Naive B cell (primary cell): ENCODE measurements at regions not wholly inside any gene's neighbourhood (a gene's known extent, or its start where the extent isn't known, plus 50 kb on each side); places are given as distances from the start of the nearest gene placed in this dataset.
A peak's percentile ranks its signal among the peaks of the same experiment; 100 is the strongest.
"Not testable (repeated sequence)": the region's sequence is repeated elsewhere in the genome, so short reads cannot be mapped to it uniquely, and the experiment has no call there.

Experiments
- ATAC-seq, 2 donors: fragments of 150-1000 bp; cut with Tn5 transposase; 2 replicates each; pipeline ENCODE4 v1.10.0; 2021; ENCODE audit warnings: low read depth in 2 of 2, mild to moderate bottlenecking in 2 of 2, moderate library complexity in 2 of 2
- DNase-seq: peaks from one replicate; pipeline ENCODE4 v3.0.0; 2022
- H3K27ac Mint-ChIP-seq, 6 donors: one replicate each; pipeline ENCODE4 v1.8.0; 2020 to 2022; ENCODE audit warnings: mild to moderate bottlenecking in 6 of 6, mixed read lengths in 6 of 6, moderate library complexity in 5 of 6, inconsistent platforms in 2 of 6
- H3K27me3 Mint-ChIP-seq, 3 donors: one replicate each; pipeline ENCODE4 v1.8.0; 2021 to 2022; ENCODE audit warnings: mixed read lengths in 3 of 3, mild to moderate bottlenecking in 1 of 3
- H3K36me3 Mint-ChIP-seq, 2 donors: one replicate each; pipeline ENCODE4 v1.8.0; 2020 to 2022; ENCODE audit warnings: mixed read lengths in 2 of 2, inconsistent platforms in 1 of 2, mild to moderate bottlenecking in 1 of 2
- H3K4me1 Mint-ChIP-seq, 3 donors: one replicate each; pipeline ENCODE4 v1.8.0; 2020 to 2022; ENCODE audit warnings: mixed read lengths in 3 of 3, inconsistent platforms in 1 of 3, mild to moderate bottlenecking in 1 of 3, moderate library complexity in 1 of 3
- H3K4me3 Mint-ChIP-seq, 8 donors: one replicate each; pipeline ENCODE4 v1.8.0; 2020 to 2022; ENCODE audit warnings: mild to moderate bottlenecking in 8 of 8, mixed read lengths in 8 of 8, moderate library complexity in 8 of 8, inconsistent platforms in 2 of 8
- H3K9me3 Mint-ChIP-seq, 7 donors: one replicate each; pipeline ENCODE4 v1.8.0; 2020 to 2022; ENCODE audit warnings: mixed read lengths in 7 of 7, mild to moderate bottlenecking in 5 of 7, inconsistent platforms in 2 of 7, moderate library complexity in 1 of 7

GRCh38 chr14:44414646-44415045 lies 92.4 kb downstream of the FSCB start:
- Mint-ChIP-seq H3K4me1 (no peaks in the 10 kb centered on the region), H3K9me3 (peaks cover 5 to 22% (median 7%) of the 10 kb centered on the region in 7 donors), H3K36me3 (no peaks in the 10 kb centered on the region), H3K27me3 (no peaks in the 10 kb centered on the region), H3K4me3 (no peak overlapping the region), H3K27ac (no peak overlapping the region)
- ATAC-seq, result no peak
- no peak for DNase-seq

- Mint-ChIP-seq H3K36me3 (no peaks in the 10 kb centered on the region), H3K27ac (no peak overlapping the region), H3K27me3 (no peaks in the 10 kb centered on the region), H3K4me3 (no peak overlapping the region), H3K4me1 (no peaks in the 10 kb centered on the region), H3K9me3 (peaks cover 0 to 18% (median 5%) of the 10 kb centered on the region in 7 donors)
- DNase-seq (no peak), ATAC-seq (no peak)
Observed at GRCh38 chr14:44412858-44413569, 94.1 kb downstream of the FSCB start.

GRCh38 chr14:44405011-44405486 lies 102.0 kb downstream of the FSCB start:
- Mint-ChIP-seq H3K4me1 (no peaks in the 10 kb centered on the region), H3K36me3 (no peaks in the 10 kb centered on the region), H3K27me3 (no peaks in the 10 kb centered on the region)

DNA sequence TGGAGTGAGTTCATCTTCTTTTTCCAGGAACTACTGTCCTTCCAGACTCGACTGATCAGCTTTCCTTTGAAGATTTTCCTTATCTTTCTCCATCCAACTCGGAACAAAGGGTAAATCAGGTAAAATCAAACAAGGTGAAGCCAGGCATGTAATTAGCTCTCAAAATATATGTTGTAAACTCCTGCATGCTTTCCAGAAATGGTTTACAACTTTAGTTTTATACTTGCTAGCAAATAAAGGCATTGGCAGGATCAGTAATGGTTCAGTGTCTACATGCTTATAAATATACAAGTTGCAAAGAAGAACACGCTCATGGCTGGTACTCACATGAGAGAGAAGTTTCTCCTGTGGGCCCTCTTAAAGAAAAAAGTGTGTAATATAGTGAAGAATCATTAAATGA lies 102.5 kb downstream of the FSCB start:
- Mint-ChIP-seq H3K27ac (no peak overlapping the region), H3K9me3 (peaks cover 0 to 3% (median 0%) of the 10 kb centered on the region in 7 donors), H3K27me3 (no peaks in the 10 kb centered on the region), H3K4me1 (no peaks in the 10 kb centered on the region), H3K4me3 (no peak overlapping the region), H3K36me3 (no peaks in the 10 kb centered on the region)
- DNase-seq, result no peak
- ATAC-seq, result no peak

More at GRCh38 chr14:44405011-44405486, 102.0 kb downstream of the FSCB start:
- DNase-seq (no peak), ATAC-seq (no peak)
- no peak overlapping the region for H3K4me3 Mint-ChIP-seq
- no peak overlapping the region for H3K27ac Mint-ChIP-seq
- peaks cover 0 to 5% (median 0%) of the 10 kb centered on the region in 7 donors for H3K9me3 Mint-ChIP-seq

GRCh38 chr14:44404036-44404435 lies 103.0 kb downstream of the FSCB start:
- ATAC-seq (no peak), DNase-seq (no peak)
- Mint-ChIP-seq H3K27ac (no peak overlapping the region), H3K36me3 (no peaks in the 10 kb centered on the region), H3K9me3 (peaks cover 0 to 6% (median 0%) of the 10 kb centered on the region in 7 donors), H3K4me3 (no peak overlapping the region), H3K27me3 (no peaks in the 10 kb centered on the region), H3K4me1 (no peaks in the 10 kb centered on the region)

GRCh38 chr14:44403193-44403592 lies 103.9 kb downstream of the FSCB start:
- Mint-ChIP-seq H3K4me1 (no peaks in the 10 kb centered on the region), H3K36me3 (no peaks in the 10 kb centered on the region), H3K9me3 (peaks cover 0 to 7% (median 0%) of the 10 kb centered on the region in 7 donors), H3K4me3 (no peak overlapping the region), H3K27me3 (no peaks in the 10 kb centered on the region), H3K27ac (no peak overlapping the region)
- DNase-seq, result no peak
- ATAC-seq, result no peak

- DNase-seq (no peak), ATAC-seq (no peak)
- no peaks in the 10 kb centered on the region for H3K4me1 Mint-ChIP-seq
- no peak overlapping the region for H3K27ac Mint-ChIP-seq
- peak overlapping the region in 1 of 8 donors; percentile 30 for H3K4me3 Mint-ChIP-seq
- H3K27me3 Mint-ChIP-seq, result no peaks in the 10 kb centered on the region
- H3K9me3 Mint-ChIP-seq, result peaks cover 0 to 9% (median 2%) of the 10 kb centered on the region in 7 donors
- H3K36me3 Mint-ChIP-seq, result no peaks in the 10 kb centered on the region
Observed at GRCh38 chr14:44396226-44396625, 110.9 kb downstream of the FSCB start.

- H3K4me1 Mint-ChIP-seq, result no peaks in the 10 kb centered on the region
- no peak overlapping the region for H3K4me3 Mint-ChIP-seq
- peaks cover 0 to 9% (median 2%) of the 10 kb centered on the region in 7 donors for H3K9me3 Mint-ChIP-seq
Observed at GRCh38 chr14:44392984-44393383, 114.1 kb downstream of the FSCB start.

GRCh38 chr14:44388306-44388705 lies 118.8 kb downstream of the FSCB start:
- Mint-ChIP-seq H3K4me3 (no peak overlapping the region), H3K27me3 (no peaks in the 10 kb centered on the region), H3K27ac (no peak overlapping the region), H3K9me3 (peaks cover 0 to 4% (median 0%) of the 10 kb centered on the region in 7 donors), H3K4me1 (no peaks in the 10 kb centered on the region), H3K36me3 (no peaks in the 10 kb centered on the region)
- ATAC-seq, result no peak
- DNase-seq, result no peak

More at GRCh38 chr14:44392984-44393383, 114.1 kb downstream of the FSCB start:
- DNase-seq (no peak), ATAC-seq (no peak)
- Mint-ChIP-seq H3K27ac (no peak overlapping the region), H3K27me3 (no peaks in the 10 kb centered on the region), H3K36me3 (no peaks in the 10 kb centered on the region)

DNA sequence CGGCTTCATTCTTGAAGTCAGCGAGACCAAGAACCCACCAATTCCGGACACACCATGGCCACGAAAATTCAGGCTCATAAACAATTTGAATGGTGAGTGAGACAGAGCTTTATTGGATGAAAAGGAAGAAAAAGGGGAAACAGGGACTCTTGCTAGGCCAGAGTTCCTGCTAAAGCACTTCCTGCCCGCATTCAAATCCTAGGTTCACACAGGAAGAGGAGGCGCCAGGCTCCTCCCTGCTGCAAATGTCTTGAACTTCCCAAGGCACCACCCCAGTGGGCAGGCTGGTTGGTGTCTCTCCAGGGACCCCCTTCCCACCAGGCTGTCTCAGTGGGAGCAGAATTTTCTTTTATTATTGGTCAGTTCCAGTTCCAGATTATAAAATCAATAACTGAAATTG lies 121.2 kb downstream of the FSCB start:
- DNase-seq (no peak), ATAC-seq (no peak)
- Mint-ChIP-seq H3K9me3 (peaks cover 0 to 7% (median 0%) of the 10 kb centered on the region in 7 donors), H3K36me3 (no peaks in the 10 kb centered on the region), H3K27ac (no peak overlapping the region), H3K4me3 (peak overlapping the region in 1 of 8 donors; percentile 33), H3K27me3 (no peaks in the 10 kb centered on the region), H3K4me1 (no peaks in the 10 kb centered on the region)

- not testable (repeated sequence) for H3K27ac Mint-ChIP-seq, ATAC-seq, H3K4me1 Mint-ChIP-seq, DNase-seq, H3K27me3 Mint-ChIP-seq, H3K4me3 Mint-ChIP-seq, H3K36me3 Mint-ChIP-seq, H3K9me3 Mint-ChIP-seq
Observed at GRCh38 chr14:44385296-44385695, 121.8 kb downstream of the FSCB start.

DNA sequence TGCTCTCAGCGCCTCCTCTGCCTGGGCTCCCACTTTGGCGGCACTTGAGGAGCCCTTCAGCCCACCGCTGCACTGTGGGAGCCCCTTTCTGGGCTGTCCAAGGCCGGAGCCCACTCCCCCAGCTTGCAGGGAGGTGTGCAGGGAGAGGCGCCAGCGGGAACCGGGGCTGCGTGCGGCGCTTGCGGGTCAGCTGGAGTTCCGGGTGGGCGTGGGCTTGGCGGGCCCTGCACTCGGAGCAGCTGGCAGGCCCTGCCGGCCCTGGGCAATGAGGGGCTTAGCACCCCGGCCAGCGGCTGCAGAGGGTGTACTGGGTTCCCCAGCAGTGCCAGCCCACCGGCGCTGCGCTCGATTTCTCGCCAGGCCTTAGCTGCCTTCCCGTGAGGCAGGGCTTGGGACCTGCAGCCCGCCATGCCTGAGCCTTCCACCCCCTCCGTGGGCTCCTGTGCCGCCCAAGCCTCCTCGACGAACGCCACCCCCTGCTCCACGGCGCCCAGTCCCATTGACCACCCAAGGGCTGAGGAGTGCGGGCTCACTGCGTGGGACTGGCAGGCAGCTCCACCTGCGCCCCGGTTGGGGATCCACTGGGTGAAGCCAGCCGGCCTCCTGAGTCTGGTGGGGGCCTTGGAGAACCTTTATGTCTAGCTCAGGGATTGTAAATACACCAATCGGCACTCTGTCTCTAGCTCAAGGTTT lies 122.3 kb downstream of the FSCB start:
- not testable (repeated sequence) for H3K4me1 Mint-ChIP-seq, DNase-seq, H3K27ac Mint-ChIP-seq, H3K4me3 Mint-ChIP-seq, ATAC-seq, H3K9me3 Mint-ChIP-seq, H3K27me3 Mint-ChIP-seq, H3K36me3 Mint-ChIP-seq

DNA sequence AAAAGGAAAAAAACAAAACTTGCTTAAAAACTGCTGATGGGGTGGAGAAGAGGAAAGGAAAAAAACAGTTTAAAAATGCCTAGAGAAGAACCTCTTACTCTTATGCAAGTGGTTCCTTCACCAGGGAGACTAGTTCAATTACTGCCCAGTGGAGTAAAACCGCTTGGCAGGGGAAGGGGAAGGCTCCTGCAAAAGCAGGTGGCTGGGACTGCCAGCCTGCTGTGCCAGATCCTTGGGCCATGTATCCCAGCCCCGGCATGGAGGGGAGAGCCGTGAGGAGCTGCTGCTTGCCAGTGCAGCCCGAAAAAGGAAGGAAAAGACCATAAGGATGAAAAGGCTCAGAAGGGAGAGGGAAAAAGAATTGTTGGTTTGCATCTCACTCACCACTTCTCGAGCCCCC lies 123.0 kb downstream of the FSCB start:
- no peaks in the 10 kb centered on the region for H3K27me3 Mint-ChIP-seq

DNA sequence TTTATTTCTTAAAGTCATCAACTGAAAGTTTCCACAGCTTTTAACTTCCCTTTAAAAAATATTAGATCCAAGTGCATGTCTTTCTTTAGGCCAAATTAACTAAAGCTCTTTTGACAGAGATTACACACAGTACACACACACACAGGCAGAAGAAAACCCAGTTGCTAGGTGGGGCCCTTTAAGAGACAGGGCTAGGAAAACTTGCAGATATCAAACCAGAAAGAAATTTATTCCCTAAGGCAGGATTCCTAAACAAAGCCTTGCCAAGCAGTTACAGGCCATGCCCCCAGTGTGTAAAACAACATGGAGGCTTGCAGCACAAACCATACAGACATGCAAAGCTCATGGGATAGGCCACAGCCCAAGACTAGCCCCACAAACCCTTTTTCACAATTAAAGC lies 123.4 kb downstream of the FSCB start:
- H3K27ac Mint-ChIP-seq, result no peak overlapping the region
- no peak overlapping the region for H3K4me3 Mint-ChIP-seq
- no peaks in the 10 kb centered on the region for H3K36me3 Mint-ChIP-seq
- ATAC-seq (no peak), DNase-seq (no peak)
- H3K9me3 Mint-ChIP-seq, result peaks cover 0 to 8% (median 2%) of the 10 kb centered on the region in 7 donors
- H3K27me3 Mint-ChIP-seq, result no peaks in the 10 kb centered on the region
- H3K4me1 Mint-ChIP-seq, result no peaks in the 10 kb centered on the region

More for the DNA sequence above, 123.0 kb downstream of the FSCB start:
- DNase-seq (no peak), ATAC-seq (no peak)
- Mint-ChIP-seq H3K27ac (no peak overlapping the region), H3K4me1 (no peaks in the 10 kb centered on the region), H3K4me3 (no peak overlapping the region), H3K9me3 (peaks cover 0 to 8% (median 2%) of the 10 kb centered on the region in 7 donors), H3K36me3 (no peaks in the 10 kb centered on the region)
